NT2/D1 (cell line): ENCODE measurements at regions not wholly inside any gene's neighbourhood (a gene's known extent, or its start where the extent isn't known, plus 50 kb on each side); places are given as distances from the start of the nearest gene placed in this dataset.

ENCODE experiments used
- SUZ12 ChIP-seq: IDR thresholded peaks from 2 replicates; pipeline ENCODE4 v1.6.1; 2011; ENCODE audit not compliant: insufficient read length, insufficient read depth; ENCODE audit errors: extremely low read depth
- ZNF274 ChIP-seq: IDR thresholded peaks from 2 replicates; pipeline ENCODE4 v1.6.1; 2011; ENCODE audit warnings: mild to moderate bottlenecking, low read depth, low read length

DNA sequence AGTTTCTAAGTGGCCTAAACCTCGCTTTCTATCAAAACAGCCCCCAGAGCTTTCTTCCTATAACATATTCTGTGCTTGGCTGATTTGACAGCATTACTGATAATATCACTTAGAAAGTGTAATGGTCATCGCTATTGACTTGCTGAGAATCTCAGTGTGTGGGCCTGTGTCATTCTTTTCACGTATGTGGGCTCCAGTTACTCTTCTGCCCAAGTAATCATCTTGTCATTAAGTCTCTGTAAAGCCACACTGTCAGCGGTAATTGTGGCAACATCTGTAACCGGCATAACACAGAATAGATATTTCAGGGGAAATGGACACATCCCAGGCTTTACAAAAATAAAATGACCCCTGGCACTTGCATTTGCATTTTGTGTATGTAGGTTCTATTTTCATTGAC is 313.6 kb upstream of the LMCD1 start:
- TF ChIP-seq SUZ12 (no peak), ZNF274 (no peak)
